GM10266 (cell line): ENCODE measurements at regions not wholly inside any gene's neighbourhood (a gene's known extent, or its start where the extent isn't known, plus 50 kb on each side); places are given as distances from the start of the nearest gene placed in this dataset.

Source experiments
- DNase-seq: peaks from one replicate; pipeline ENCODE4 v3.0.0; 2012; ENCODE audit errors: extremely low spot score
- CTCF ChIP-seq: IDR thresholded peaks from 2 replicates; pipeline ENCODE4 v1.5.1; 2012; ENCODE audit warnings: mild to moderate bottlenecking, low read depth; ENCODE audit not compliant: control insufficient read depth, insufficient read depth; ENCODE audit errors: missing control alignments

- peak; percentile 10 for DNase-seq
- TF ChIP-seq CTCF = no peak
Observed at GRCh38 chr2:224308272-224308911, 93.5 kb downstream of the FAM124B start.

DNA sequence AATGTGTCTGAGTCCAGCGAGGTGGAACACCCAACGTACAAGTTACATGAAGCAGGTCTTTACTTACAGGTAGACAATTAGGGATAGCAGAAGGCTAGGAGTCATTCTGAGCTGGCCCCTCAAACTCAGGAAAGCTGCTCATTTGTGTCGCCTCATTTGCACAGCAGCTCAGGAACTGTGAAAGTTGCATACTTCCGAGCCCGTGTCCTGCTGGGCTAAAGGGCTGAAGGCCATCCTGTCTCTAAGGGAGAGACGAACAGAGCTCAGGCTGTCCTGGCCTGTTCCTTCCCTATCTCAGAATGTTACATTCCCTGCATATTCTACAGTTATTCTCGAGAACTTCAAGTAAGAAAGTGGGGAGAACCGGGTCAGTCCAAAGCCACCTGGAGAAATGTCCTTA lies 99.0 kb downstream of the FAM124B start:
- no peak for TF ChIP-seq CTCF
- DNase-seq = no peak

DNA sequence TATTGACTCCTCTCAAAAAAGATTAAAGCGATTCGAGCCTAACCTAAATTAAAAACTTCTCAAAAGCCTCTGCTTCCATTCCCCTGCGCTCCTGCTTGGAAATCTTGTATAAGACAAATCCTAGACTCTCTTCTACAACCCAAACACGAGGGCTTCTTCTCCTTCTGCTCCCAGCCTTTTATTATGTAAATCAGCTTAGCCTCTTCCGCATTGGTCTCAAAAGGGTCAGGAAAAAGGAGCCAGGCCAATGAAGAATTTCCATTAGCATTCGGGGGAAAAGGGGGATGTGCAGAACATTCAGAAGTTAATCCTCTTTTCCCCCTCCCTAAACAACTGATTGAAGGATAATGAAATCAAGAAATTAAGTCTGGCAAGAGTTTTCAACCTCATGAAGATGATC lies 107.9 kb downstream of the FAM124B start:
- DNase-seq = no peak
- TF ChIP-seq CTCF = no peak

DNA sequence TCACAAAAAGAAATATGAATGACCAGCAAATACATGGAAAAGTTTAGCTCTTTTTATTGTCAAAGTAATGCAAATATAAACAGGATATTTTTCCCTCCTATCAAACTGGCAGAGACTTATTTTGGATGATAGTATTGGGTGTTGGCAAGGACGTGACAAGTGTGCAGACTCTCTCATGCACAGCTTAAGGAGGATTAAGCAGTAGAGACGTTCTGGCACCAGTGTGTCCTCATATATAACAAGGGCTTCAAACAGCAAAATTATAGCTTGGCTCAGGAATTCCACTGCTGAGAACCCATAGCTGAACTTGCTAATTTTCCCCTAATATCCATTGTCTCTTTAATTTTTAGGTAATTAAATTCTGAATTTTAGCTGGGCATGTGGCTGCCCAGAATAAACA lies 114.4 kb downstream of the FAM124B start:
- no peak for DNase-seq

GRCh38 chr2:224286923-224287322 lies 115.0 kb downstream of the FAM124B start:
- no peak for TF ChIP-seq CTCF

More for the DNA sequence above, 114.4 kb downstream of the FAM124B start:
- no peak for TF ChIP-seq CTCF

DNA sequence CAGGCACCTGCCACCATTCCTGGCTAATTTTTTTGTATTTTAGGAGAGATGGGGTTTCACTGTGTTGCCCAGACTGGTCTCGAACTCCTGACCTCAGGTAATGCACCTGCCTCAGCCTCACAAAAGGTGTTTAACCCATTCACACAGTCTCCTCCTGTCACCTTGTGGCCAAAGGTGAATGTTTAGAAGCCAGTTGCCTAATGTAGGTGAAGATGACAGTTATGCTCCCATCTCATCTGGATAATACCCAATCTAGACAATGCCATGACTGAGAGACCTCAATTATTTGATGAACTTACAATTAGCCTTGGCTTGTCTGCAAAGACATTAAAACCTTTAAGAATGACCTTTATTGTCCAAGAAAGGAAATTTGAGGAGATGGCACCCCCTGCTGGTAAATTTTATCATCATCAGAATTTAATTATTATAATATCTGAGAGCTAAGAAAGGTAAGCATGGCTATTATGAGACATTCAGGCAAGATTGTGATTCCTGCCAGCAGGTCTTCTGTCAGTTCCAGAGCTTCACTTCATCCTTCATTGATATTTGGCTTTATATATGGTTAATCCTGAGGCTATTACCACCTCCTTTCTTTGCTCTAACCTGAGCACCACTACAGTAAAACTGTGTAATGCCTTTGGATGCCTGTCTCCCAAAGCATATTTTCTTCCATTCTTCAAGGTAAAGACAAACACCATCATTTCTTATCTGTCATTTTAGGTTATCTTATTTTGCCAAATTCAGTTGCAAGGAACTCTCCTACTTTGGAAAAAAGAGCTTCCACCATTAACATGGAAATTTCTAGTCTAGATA lies 117.6 kb downstream of the FAM124B start:
- no peak for TF ChIP-seq CTCF
- DNase-seq = peak; percentile 11

More at GRCh38 chr2:224286923-224287322, 115.0 kb downstream of the FAM124B start:
- DNase-seq = no peak

- TF ChIP-seq CTCF = no peak
- no peak for DNase-seq
Observed at GRCh38 chr2:224283466-224283965, 118.4 kb downstream of the FAM124B start.
